K562 (cell line): ENCODE measurements at regions not wholly inside any gene's neighbourhood (a gene's known extent, or its start where the extent isn't known, plus 50 kb on each side); places are given as distances from the start of the nearest gene placed in this dataset.

Experiments used
- ATAC-seq: fragments of 200-7000 bp; cut with Tn5 transposase; 3 replicates; pipeline ENCODE4 v1.9.1; 2020; ENCODE audit warnings: moderate library complexity
- BruUV-seq: library from RNA; stranded (reverse); fragments of 400-500 nt; replicated peaks from 2 replicates; lab custom pipeline; 2021; lab: Mats Ljungman, UMichigan
- CTCF ChIA-PET: fragments of 300-600 bp; formaldehyde crosslinking; extraction: SDS; loops from one replicate; lab custom pipeline; 2021; ENCODE audit warnings: low intra/inter-chr PET ratio; lab: Yijun Ruan, JAX
- POLR2A ChIA-PET: fragments of 300-600, 350-650 bp; sonication (Branson Sonifier 250); formaldehyde crosslinking; extraction: SDS; loops from one replicate; lab custom pipeline; 2021; ENCODE audit warnings: antibody characterized with exemption, inconsistent platforms; lab: Yijun Ruan, JAX
- DNase-seq, 4 experiments: peaks; one replicate each; pipeline versions ENCODE4 v3.0.0 to v3.0.0-alpha.2; 2011 to 2018; ENCODE audit warnings: low spot score in 3 of 4, mixed read lengths in 3 of 4; ENCODE audit errors: extremely low read depth in 1 of 4
- FAIRE-seq: peaks from 2 replicates; lab custom pipeline; 2011; peaks lifted over from hg19 to GRCh38; lab: Jason Lieb, UNC
- H2AFZ ChIP-seq: 2 replicates; pipeline ENCODE4 v1.6.0; 2011; ENCODE audit warnings: low read depth, low read length, control low read depth, inconsistent platforms
- H3K27ac ChIP-seq: fragments of 200-600 bp; 3 replicates; pipeline ENCODE4 v1.8.0; 2011; ENCODE audit warnings: low read depth, mild to moderate bottlenecking, control low read depth, inconsistent platforms, low read length, moderate library complexity, mixed read lengths; ENCODE audit errors: extremely low read depth
- H3K27me3 ChIP-seq, 2 experiments: fragments of 300-600 bp in 1 of 2; 2 replicates in 1 of 2; 3 replicates in 1 of 2; pipeline versions ENCODE4 v1.6.0 to v1.8.0; 2011; ENCODE audit warnings: inconsistent platforms in 2 of 2, low read length in 2 of 2, mild to moderate bottlenecking in 1 of 2, mixed read lengths in 1 of 2, moderate library complexity in 1 of 2; ENCODE audit not compliant: control insufficient read depth in 2 of 2, insufficient read depth in 2 of 2
- H3K36me3 ChIP-seq: fragments of 300-600 bp; 3 replicates; pipeline ENCODE4 v1.8.0; 2011; ENCODE audit warnings: mild to moderate bottlenecking, low read length, inconsistent platforms; ENCODE audit not compliant: control insufficient read depth, insufficient read depth
- H3K4me1 ChIP-seq, 2 experiments: fragments of 200-600 bp in 1 of 2; replicated peaks in 1 of 2; 2 replicates in 1 of 2; 3 replicates in 1 of 2; pipeline versions ENCODE4 v1.5.1 to v1.8.0; 2011; ENCODE audit warnings: inconsistent platforms in 2 of 2, low read length in 2 of 2, mild to moderate bottlenecking in 1 of 2, mixed read lengths in 1 of 2, moderate library complexity in 1 of 2; ENCODE audit not compliant: control insufficient read depth in 2 of 2, insufficient read depth in 2 of 2
- H3K4me2 ChIP-seq: 2 replicates; pipeline ENCODE4 v1.6.1; 2011; ENCODE audit warnings: low read length, control low read depth, inconsistent platforms, mixed read lengths; ENCODE audit not compliant: insufficient read depth
- H3K4me3 ChIP-seq: fragments of 200-600 bp; sonication (generic), shearing (Covaris generic); 2 replicates; pipeline ENCODE4 v1.5.1; 2016; ENCODE audit warnings: control low read depth, inconsistent platforms
- H3K79me2 ChIP-seq: fragments of 200-600 bp; 3 replicates; pipeline ENCODE4 v1.8.0; 2011; ENCODE audit warnings: low read length, inconsistent platforms; ENCODE audit not compliant: control insufficient read depth, insufficient read depth
- H3K9ac ChIP-seq, 2 experiments: 2 replicates each; pipeline versions ENCODE4 v1.6.0 to v1.6.1; 2011; ENCODE audit warnings: low read depth in 2 of 2, low read length in 2 of 2, control low read depth in 1 of 2, inconsistent platforms in 1 of 2, mild to moderate bottlenecking in 1 of 2, mixed read lengths in 1 of 2; ENCODE audit not compliant: insufficient read depth in 1 of 2
- H3K9me1 ChIP-seq: one replicate; pipeline ENCODE4 v1.6.0; 2011; ENCODE audit warnings: inconsistent platforms, mild to moderate bottlenecking, low read length, moderate library complexity; ENCODE audit not compliant: control insufficient read depth, insufficient read depth
- H3K9me3 ChIP-seq: replicated peaks from 2 replicates; pipeline ENCODE4 v1.5.1; 2011; ENCODE audit warnings: low read depth, low read length, inconsistent platforms; ENCODE audit not compliant: control insufficient read depth, insufficient read depth
- H4K20me1 ChIP-seq: replicated peaks from 2 replicates; pipeline ENCODE4 v1.6.1; 2011; ENCODE audit warnings: low read length, inconsistent platforms, mixed read lengths; ENCODE audit not compliant: control insufficient read depth, insufficient read depth
- MEIS2 ChIP-seq: fragments of 450-650 bp; IDR thresholded peaks from 2 replicates; pipeline ENCODE4 v1.6.1; 2014; ENCODE audit warnings: mild to moderate bottlenecking; ENCODE audit not compliant: partially characterized antibody
- WGBS: fragments of 100-300 bp; shearing (Covaris generic); methylation state at CpG from one replicate; pipeline ENCODE4 v1.1.6; 2016; ENCODE audit warnings: low coverage, mixed read lengths; ENCODE audit not compliant: insufficient coverage; ENCODE audit errors: missing lambda C conversion rate; 5-methylcytosine and 5-hydroxymethylcytosine counted together
- in situ Hi-C: fragments of 300-500 bp; cut with MboI; formaldehyde crosslinking; loops from 4 replicates; pipeline ENCODE4 v1.15.0; 2018; ENCODE audit warnings: inconsistent platforms, mixed read lengths
- intact Hi-C: fragments of 100-400 bp; cut with micrococcal nuclease; formaldehyde crosslinking; loops from 2 replicates; pipeline ENCODE4 v1.14.2; 2022
- TF ChIP-seq, protein P1 (sequence below): fragments of 450-650 bp; IDR thresholded peaks from 2 replicates; pipeline ENCODE4 v1.6.1; 2016
- TF ChIP-seq, protein P2 (sequence below): sonication (generic); formaldehyde crosslinking; IDR thresholded peaks from 2 replicates; pipeline ENCODE4 v1.8.0; 2022; ENCODE audit warnings: missing genetic modification reagents, mild to moderate bottlenecking, borderline replicate concordance

DNA sequence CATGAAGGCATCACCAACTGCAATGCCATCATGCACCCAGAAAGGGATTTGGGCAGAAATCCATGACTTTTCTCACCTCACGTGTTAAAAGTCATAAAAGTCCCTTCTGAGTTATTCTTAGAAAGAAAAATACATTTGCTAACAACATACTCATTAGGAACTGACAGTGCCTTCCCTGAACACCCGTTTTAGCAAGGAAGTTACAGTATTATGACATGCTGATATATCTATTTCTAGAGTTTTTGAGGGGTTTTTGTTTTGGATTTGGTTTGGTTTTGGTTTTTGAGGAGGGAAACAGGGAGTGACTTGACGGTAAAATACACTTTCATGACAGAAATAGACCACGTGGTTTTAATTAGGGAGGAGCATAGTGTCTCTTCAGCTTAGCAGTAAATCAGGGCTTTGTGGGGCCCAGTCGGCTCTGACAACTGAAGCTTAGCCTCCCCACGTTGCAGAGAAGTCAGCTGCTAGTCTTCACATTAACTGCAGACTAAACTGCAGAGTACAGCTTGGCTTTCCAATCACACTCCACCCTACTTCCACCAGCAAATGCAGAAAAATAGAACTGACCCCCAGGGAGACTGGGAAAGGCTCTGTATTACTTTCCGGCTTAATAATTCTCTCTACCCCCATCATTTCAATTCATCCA lies 141.4 kb downstream of the FAM124B start:
- CTCF ChIA-PET, result no interaction called here
- no peaks in the 10 kb centered on the region for H3K27me3 ChIP-seq
- H4K20me1 ChIP-seq, result no peaks in the 10 kb centered on the region
- WGBS, result 16% methylated on average over 6 of the region's 7 CpGs
- no peaks in the 10 kb centered on the region for H3K9me3 ChIP-seq
- H3K27ac ChIP-seq, result no peak overlapping the region
- in situ Hi-C loops (no loop called here), intact Hi-C loops (loop anchor here (1.0 kb wide), 1 partner anchor 12 kb away; no protein-coding TSS in a partner anchor)
- FAIRE-seq, result no peak
- H3K4me1 ChIP-seq, result no peaks in the 10 kb centered on the region
- POLR2A ChIA-PET, result no interaction called here
- H3K4me3 ChIP-seq, result no peak overlapping the region
- no peaks in the 10 kb centered on the region for H3K36me3 ChIP-seq
- H3K79me2 ChIP-seq, result no peaks in the 10 kb centered on the region
- H2AFZ ChIP-seq, result no peak overlapping the region
- H3K9me1 ChIP-seq, result no peaks in the 10 kb centered on the region
- H3K9ac ChIP-seq, result no peak overlapping the region
- no peak overlapping the region for H3K4me2 ChIP-seq
- BruUV-seq, result no TSS peak
- no peak for DNase-seq
- ATAC-seq, result no peak
- TF ChIP-seq MEIS2, result peak; percentile 34
- TF ChIP-seq, protein P1, sequence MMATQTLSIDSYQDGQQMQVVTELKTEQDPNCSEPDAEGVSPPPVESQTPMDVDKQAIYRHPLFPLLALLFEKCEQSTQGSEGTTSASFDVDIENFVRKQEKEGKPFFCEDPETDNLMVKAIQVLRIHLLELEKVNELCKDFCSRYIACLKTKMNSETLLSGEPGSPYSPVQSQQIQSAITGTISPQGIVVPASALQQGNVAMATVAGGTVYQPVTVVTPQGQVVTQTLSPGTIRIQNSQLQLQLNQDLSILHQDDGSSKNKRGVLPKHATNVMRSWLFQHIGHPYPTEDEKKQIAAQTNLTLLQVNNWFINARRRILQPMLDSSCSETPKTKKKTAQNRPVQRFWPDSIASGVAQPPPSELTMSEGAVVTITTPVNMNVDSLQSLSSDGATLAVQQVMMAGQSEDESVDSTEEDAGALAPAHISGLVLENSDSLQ, result 0 out of 2 replicates have a peak, but pooled peaks have one; percentile 20
- TF ChIP-seq, protein P2, sequence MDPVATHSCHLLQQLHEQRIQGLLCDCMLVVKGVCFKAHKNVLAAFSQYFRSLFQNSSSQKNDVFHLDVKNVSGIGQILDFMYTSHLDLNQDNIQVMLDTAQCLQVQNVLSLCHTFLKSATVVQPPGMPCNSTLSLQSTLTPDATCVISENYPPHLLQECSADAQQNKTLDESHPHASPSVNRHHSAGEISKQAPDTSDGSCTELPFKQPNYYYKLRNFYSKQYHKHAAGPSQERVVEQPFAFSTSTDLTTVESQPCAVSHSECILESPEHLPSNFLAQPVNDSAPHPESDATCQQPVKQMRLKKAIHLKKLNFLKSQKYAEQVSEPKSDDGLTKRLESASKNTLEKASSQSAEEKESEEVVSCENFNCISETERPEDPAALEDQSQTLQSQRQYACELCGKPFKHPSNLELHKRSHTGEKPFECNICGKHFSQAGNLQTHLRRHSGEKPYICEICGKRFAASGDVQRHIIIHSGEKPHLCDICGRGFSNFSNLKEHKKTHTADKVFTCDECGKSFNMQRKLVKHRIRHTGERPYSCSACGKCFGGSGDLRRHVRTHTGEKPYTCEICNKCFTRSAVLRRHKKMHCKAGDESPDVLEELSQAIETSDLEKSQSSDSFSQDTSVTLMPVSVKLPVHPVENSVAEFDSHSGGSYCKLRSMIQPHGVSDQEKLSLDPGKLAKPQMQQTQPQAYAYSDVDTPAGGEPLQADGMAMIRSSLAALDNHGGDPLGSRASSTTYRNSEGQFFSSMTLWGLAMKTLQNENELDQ (CRISPR knock-in tag), result no peak
